VCaP (cell line): ENCODE measurements at regions not wholly inside any gene's neighbourhood (a gene's known extent, or its start where the extent isn't known, plus 50 kb on each side); places are given as distances from the start of the nearest gene placed in this dataset.
"Not testable (repeated sequence)": the region's sequence is repeated elsewhere in the genome, so short reads cannot be mapped to it uniquely, and the experiment has no call there.

ENCODE experiments used
- H3K27ac ChIP-seq: fragments of 450-650 bp; 2 replicates; pipeline ENCODE4 v1.5.1; 2017
- CTCF ChIP-seq: fragments of 450-650 bp; conservative IDR thresholded peaks from 2 replicates; pipeline ENCODE4 v1.5.1; 2017; ENCODE audit warnings: mild to moderate bottlenecking, moderate library complexity

GRCh38 chr9:95788021-95788420, 87.5 kb upstream of the ERCC6L2 start:
- no peak overlapping the region for H3K27ac ChIP-seq
- no peak for TF ChIP-seq CTCF

- H3K27ac ChIP-seq: no peak overlapping the region
- TF ChIP-seq CTCF: no peak
These were observed 90.3 kb upstream of the ERCC6L2 start for GRCh38 chr9:95785209-95785608.

GRCh38 chr9:95784318-95784717, 91.2 kb upstream of the ERCC6L2 start:
- no peak overlapping the region for H3K27ac ChIP-seq
- no peak for TF ChIP-seq CTCF

- TF ChIP-seq CTCF: no peak
- no peak overlapping the region for H3K27ac ChIP-seq
These were observed 92.0 kb upstream of the ERCC6L2 start for GRCh38 chr9:95783426-95783975.

- TF ChIP-seq CTCF: no peak
- no peak overlapping the region for H3K27ac ChIP-seq
These were observed 94.7 kb upstream of the ERCC6L2 start for GRCh38 chr9:95780751-95781150.

- no peak overlapping the region for H3K27ac ChIP-seq
- TF ChIP-seq CTCF: no peak
These were observed 95.4 kb upstream of the ERCC6L2 start for GRCh38 chr9:95780121-95780520.

- not testable (repeated sequence) for H3K27ac ChIP-seq
These were observed 95.9 kb upstream of the ERCC6L2 start for GRCh38 chr9:95779597-95779996.

- TF ChIP-seq CTCF: no peak
These were observed 96.5 kb upstream of the ERCC6L2 start for GRCh38 chr9:95778957-95779356.

More at GRCh38 chr9:95778957-95779356, 96.5 kb upstream of the ERCC6L2 start:
- no peak overlapping the region for H3K27ac ChIP-seq
